Liver (tissue), 8 donors: ENCODE measurements at regions not wholly inside any gene's neighbourhood (a gene's known extent, or its start where the extent isn't known, plus 50 kb on each side); places are given as distances from the start of the nearest gene placed in this dataset.

Experiments used
- DNase-seq: peaks from one replicate; pipeline ENCODE4 v3.0.0-alpha.2; 2017; ENCODE audit warnings: low spot score
- H3K27ac ChIP-seq, 2 donors: one replicate each; pipeline ENCODE4 v1.7.0; 2013; ENCODE audit warnings: inconsistent platforms in 2 of 2, low read length in 2 of 2, control low read depth in 1 of 2, low read depth in 1 of 2, mild to moderate bottlenecking in 1 of 2
- H3K27me3 ChIP-seq, 4 donors: one replicate each; pipeline versions ENCODE4 v1.6.1 to v1.7.0; 2013; ENCODE audit warnings: low read length in 3 of 4, inconsistent platforms in 1 of 4, mild to moderate bottlenecking in 1 of 4, moderate library complexity in 1 of 4; ENCODE audit not compliant: control insufficient read depth in 4 of 4, insufficient read depth in 4 of 4
- H3K36me3 ChIP-seq, 4 donors: one replicate each; pipeline versions ENCODE4 v1.6.1 to v1.7.0; 2013; ENCODE audit warnings: low read length in 3 of 4, mild to moderate bottlenecking in 3 of 4, low read depth in 1 of 4, moderate library complexity in 1 of 4; ENCODE audit not compliant: control insufficient read depth in 4 of 4, insufficient read depth in 3 of 4
- H3K4me1 ChIP-seq, 4 donors: one replicate each; pipeline versions ENCODE4 v1.6.1 to v1.7.0; 2013; ENCODE audit warnings: low read length in 3 of 4, mild to moderate bottlenecking in 3 of 4, moderate library complexity in 1 of 4; ENCODE audit not compliant: control insufficient read depth in 4 of 4, insufficient read depth in 4 of 4
- H3K4me3 ChIP-seq, 3 donors: one replicate each; pipeline versions ENCODE4 v1.6.1 to v1.7.0; 2013; ENCODE audit warnings: low read length in 3 of 3, control low read depth in 1 of 3, low read depth in 1 of 3, mild to moderate bottlenecking in 1 of 3
- H3K9ac ChIP-seq, 2 donors: one replicate each; pipeline ENCODE4 v1.7.0; 2013; ENCODE audit warnings: low read length in 2 of 2, mild to moderate bottlenecking in 2 of 2, moderate library complexity in 2 of 2, control low read depth in 1 of 2, low read depth in 1 of 2
- H3K9me3 ChIP-seq, 4 donors: one replicate each; pipeline versions ENCODE4 v1.6.1 to v1.7.0; 2013; ENCODE audit warnings: low read length in 3 of 4; ENCODE audit not compliant: control insufficient read depth in 4 of 4
- CTCF ChIP-seq: fragments of 150-350 bp; IDR thresholded peaks from 2 replicates; pipeline ENCODE4 v1.5.1; 2017; ENCODE audit warnings: improper control_type of control experiment, low read depth, low read length; ENCODE audit not compliant: missing input control
- EGR1 ChIP-seq, 2 donors: IDR thresholded peaks; 2 replicates each; pipeline ENCODE4 v1.6.1; 2016 to 2018; ENCODE audit warnings: antibody characterized with exemption in 2 of 2, low read depth in 2 of 2
- FOXA1 ChIP-seq: IDR thresholded peaks from 2 replicates; pipeline ENCODE4 v1.6.1; 2016; ENCODE audit warnings: antibody characterized with exemption
- FOXA2 ChIP-seq: IDR thresholded peaks from 2 replicates; pipeline ENCODE4 v1.6.1; 2016; ENCODE audit warnings: antibody characterized with exemption
- GABPA ChIP-seq, 2 donors: IDR thresholded peaks in 1 of 2; conservative IDR thresholded peaks in 1 of 2; 2 replicates each; pipeline ENCODE4 v1.6.1; 2016; ENCODE audit warnings: antibody characterized with exemption in 2 of 2, mild to moderate bottlenecking in 1 of 2, moderate library complexity in 1 of 2
- HNF4A ChIP-seq, 2 donors: conservative IDR thresholded peaks; 2 replicates each; pipeline ENCODE4 v1.6.1; 2016; ENCODE audit warnings: antibody characterized with exemption in 2 of 2, mild to moderate bottlenecking in 2 of 2
- HNF4G ChIP-seq: IDR thresholded peaks from 2 replicates; pipeline ENCODE4 v1.6.1; 2016; ENCODE audit warnings: antibody characterized with exemption
- JUND ChIP-seq, 2 donors: IDR thresholded peaks; 2 replicates each; pipeline ENCODE4 v1.6.1; 2016; ENCODE audit warnings: antibody characterized with exemption in 2 of 2
- MAX ChIP-seq: IDR thresholded peaks from 2 replicates; pipeline ENCODE4 v1.6.1; 2016; ENCODE audit warnings: antibody characterized with exemption
- NR2F2 ChIP-seq: IDR thresholded peaks from 2 replicates; pipeline ENCODE4 v1.6.1; 2016; ENCODE audit warnings: antibody characterized with exemption
- RAD21 ChIP-seq, 2 donors: IDR thresholded peaks; 2 replicates each; pipeline ENCODE4 v1.6.1; 2016; ENCODE audit warnings: antibody characterized with exemption in 2 of 2, mild to moderate bottlenecking in 2 of 2
- REST ChIP-seq: IDR thresholded peaks from 2 replicates; pipeline ENCODE4 v1.6.1; 2016; ENCODE audit warnings: antibody characterized with exemption, mild to moderate bottlenecking
- RXRA ChIP-seq, 2 donors: IDR thresholded peaks; 2 replicates each; pipeline ENCODE4 v1.6.1; 2017 to 2018; ENCODE audit warnings: antibody characterized with exemption in 2 of 2, mild to moderate bottlenecking in 1 of 2
- SP1 ChIP-seq: IDR thresholded peaks from 2 replicates; pipeline ENCODE4 v1.6.1; 2018; ENCODE audit warnings: antibody characterized with exemption, mild to moderate bottlenecking
- TAF1 ChIP-seq: conservative IDR thresholded peaks from 2 replicates; pipeline ENCODE4 v1.6.1; 2016; ENCODE audit warnings: antibody characterized with exemption, mild to moderate bottlenecking
- YY1 ChIP-seq: IDR thresholded peaks from 2 replicates; pipeline ENCODE4 v1.6.1; 2016; ENCODE audit warnings: antibody characterized with exemption, mild to moderate bottlenecking
- WGBS: extraction: QIAGEN DNeasy Blood & Tissue Kit; methylation state at CpG from one replicate; pipeline ENCODE4 v1.1.7; 2013; 5-methylcytosine and 5-hydroxymethylcytosine counted together
- TF ChIP-seq, protein P1 (sequence below): IDR thresholded peaks from 2 replicates; pipeline ENCODE4 v1.6.1; 2016; ENCODE audit warnings: antibody characterized with exemption
- TF ChIP-seq, protein P2 (sequence below): IDR thresholded peaks from 2 replicates; pipeline ENCODE4 v1.6.1; 2016; ENCODE audit warnings: antibody characterized with exemption
- donor health status: healthy.
- donor health status: healthy.
- donor health status: healthy.
- donor health status: healthy.
- donor health status: healthy.

DNA sequence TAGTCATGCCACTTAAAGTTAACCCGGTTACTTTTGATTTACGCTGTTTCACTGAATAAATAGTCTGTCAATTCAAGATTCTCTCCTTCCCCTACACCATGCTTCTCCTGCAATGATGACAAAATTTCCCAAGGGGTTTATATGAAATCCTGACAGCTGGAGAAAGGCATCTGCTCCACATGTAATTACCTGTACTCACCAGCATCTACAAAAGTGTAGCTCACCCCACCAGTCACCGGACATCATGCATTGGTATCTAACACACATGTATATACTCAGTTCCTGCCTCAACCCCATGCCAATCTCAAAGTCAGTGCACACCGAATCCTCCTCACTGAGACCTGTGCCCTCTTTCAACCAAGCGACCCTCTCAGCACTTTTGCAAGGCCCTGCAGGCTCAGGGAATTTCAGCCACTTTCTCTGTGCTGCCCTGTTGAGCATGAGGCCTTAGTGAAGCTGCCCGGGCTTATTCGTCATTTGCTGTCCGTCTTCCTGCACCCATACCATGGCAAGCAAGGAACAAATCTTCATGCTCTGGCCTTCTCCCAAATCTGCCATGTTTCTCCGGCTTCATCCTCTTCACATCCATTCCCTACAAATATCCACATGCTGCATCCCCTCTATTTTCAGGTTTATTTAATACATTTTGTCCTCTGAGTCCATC, 131.6 kb downstream of the SEC23A start:
- 90% methylated on average over 9 of the region's 9 CpGs for WGBS
- Histone ChIP-seq H3K4me3 (no peak overlapping the region), H3K36me3 (no peaks in the 10 kb centered on the region), H3K4me1 (no peaks in the 10 kb centered on the region), H3K9me3 (peaks cover 0 to 2% (median 0%) of the 10 kb centered on the region in 4 donors), H3K9ac (no peak overlapping the region), H3K27me3 (no peaks in the 10 kb centered on the region), H3K27ac (no peak overlapping the region)
- no peak for DNase-seq
- TF ChIP-seq FOXA2: no peak
- TF ChIP-seq REST: no peak
- TF ChIP-seq FOXA1: no peak
- TF ChIP-seq HNF4A (conservative IDR thresholded peaks at IDR 0.05): no peak
- TF ChIP-seq HNF4G: no peak
- no peak for TF ChIP-seq NR2F2
- TF ChIP-seq EGR1 (IDR thresholded peaks at IDR 0.05; ENCODE audit: low read depth in 2 of 2): no peak
- TF ChIP-seq TAF1: no peak
- no peak for TF ChIP-seq MAX
- TF ChIP-seq YY1: no peak
- TF ChIP-seq, protein P1, sequence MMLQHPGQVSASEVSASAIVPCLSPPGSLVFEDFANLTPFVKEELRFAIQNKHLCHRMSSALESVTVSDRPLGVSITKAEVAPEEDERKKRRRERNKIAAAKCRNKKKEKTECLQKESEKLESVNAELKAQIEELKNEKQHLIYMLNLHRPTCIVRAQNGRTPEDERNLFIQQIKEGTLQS: no peak
- no peak for TF ChIP-seq SP1
- no peak for TF ChIP-seq RXRA (IDR thresholded peaks at IDR 0.05)

DNA sequence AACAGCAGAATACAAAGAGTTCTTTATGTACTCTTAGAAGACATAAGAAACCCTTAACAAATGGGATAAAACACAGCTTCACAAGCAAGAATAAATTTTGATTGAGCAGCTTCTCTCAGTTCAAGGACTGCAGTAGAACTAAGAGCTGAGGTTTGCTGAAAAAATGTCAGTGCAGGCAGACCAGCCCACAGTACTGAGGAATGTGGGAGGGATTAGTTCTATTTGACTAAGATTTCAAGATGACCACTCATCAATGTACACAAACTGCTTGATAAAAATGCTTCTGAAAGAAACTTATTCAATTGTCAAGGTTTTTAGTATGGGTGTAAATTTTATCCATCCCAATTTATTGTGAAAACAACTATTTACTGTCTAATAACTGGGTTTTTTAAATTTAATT, 138.4 kb downstream of the SEC23A start:
- Histone ChIP-seq H3K27ac (no peak overlapping the region), H3K27me3 (no peaks in the 10 kb centered on the region), H3K36me3 (no peaks in the 10 kb centered on the region), H3K4me1 (no peaks in the 10 kb centered on the region), H3K4me3 (no peak overlapping the region), H3K9me3 (no peaks in the 10 kb centered on the region), H3K9ac (no peak overlapping the region)
- TF ChIP-seq FOXA1 (no peak), RAD21 (IDR thresholded peaks at IDR 0.05) (no peak), JUND (IDR thresholded peaks at IDR 0.05) (no peak), GABPA (IDR thresholded peaks at IDR 0.05 in 1 of 2, conservative IDR thresholded peaks at IDR 0.05 in 1 of 2) (no peak), EGR1 (IDR thresholded peaks at IDR 0.05; ENCODE audit: low read depth in 2 of 2) (no peak), HNF4A (conservative IDR thresholded peaks at IDR 0.05) (no peak), REST (no peak), NR2F2 (no peak), FOXA2 (no peak), CTCF (no peak), RXRA (IDR thresholded peaks at IDR 0.05) (no peak), SP1 (no peak), MAX (no peak)
- TF ChIP-seq, protein P2, sequence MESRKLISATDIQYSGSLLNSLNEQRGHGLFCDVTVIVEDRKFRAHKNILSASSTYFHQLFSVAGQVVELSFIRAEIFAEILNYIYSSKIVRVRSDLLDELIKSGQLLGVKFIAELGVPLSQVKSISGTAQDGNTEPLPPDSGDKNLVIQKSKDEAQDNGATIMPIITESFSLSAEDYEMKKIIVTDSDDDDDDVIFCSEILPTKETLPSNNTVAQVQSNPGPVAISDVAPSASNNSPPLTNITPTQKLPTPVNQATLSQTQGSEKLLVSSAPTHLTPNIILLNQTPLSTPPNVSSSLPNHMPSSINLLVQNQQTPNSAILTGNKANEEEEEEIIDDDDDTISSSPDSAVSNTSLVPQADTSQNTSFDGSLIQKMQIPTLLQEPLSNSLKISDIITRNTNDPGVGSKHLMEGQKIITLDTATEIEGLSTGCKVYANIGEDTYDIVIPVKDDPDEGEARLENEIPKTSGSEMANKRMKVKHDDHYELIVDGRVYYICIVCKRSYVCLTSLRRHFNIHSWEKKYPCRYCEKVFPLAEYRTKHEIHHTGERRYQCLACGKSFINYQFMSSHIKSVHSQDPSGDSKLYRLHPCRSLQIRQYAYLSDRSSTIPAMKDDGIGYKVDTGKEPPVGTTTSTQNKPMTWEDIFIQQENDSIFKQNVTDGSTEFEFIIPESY: no peak
- TF ChIP-seq, protein P1: no peak
- DNase-seq: no peak
